Jurkat, Clone E6-1 (cell line): ENCODE measurements at regions not wholly inside any gene's neighbourhood (a gene's known extent, or its start where the extent isn't known, plus 50 kb on each side); places are given as distances from the start of the nearest gene placed in this dataset.
"Not testable (repeated sequence)": the region's sequence is repeated elsewhere in the genome, so short reads cannot be mapped to it uniquely, and the experiment has no call there.

Source experiments
- DNase-seq: peaks from one replicate; pipeline ENCODE4 v3.0.0-alpha.2; 2011; ENCODE audit warnings: low read depth, low spot score
- H3K4me3 ChIP-seq: 2 replicates; pipeline ENCODE4 v1.5.1; 2011; ENCODE audit warnings: mild to moderate bottlenecking, low read length, control low read depth, moderate library complexity

DNA sequence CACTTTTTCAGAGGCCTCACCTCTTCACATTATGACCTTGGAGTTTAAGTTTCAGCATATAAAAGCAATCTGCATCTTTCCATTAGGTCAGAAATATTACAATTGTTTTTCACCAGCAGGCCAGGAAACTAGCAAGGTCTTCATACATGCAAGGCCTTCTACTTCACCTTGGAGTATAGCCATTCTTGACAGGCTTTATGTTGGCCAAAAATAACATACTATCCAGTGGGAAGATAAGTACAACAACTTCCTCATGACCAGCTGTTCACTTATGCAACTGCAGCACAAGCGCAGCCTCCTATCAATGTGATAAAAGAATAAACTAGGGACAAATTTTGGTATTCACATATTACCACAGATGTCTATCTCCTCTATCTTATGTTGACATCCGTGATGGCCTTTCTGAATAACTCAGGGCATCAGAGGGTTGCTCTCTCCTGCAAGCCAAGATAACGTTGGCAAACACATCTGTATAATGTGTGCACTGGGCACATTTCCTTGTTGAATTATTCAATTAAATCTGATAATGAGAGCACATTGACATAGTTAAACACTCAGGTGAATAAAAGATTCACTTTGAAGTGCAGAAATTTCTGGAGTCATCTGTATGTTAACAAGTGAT, 239.8 kb downstream of the FZD1 start:
- H3K4me3 ChIP-seq: no peak overlapping the region
- DNase-seq: no peak

DNA sequence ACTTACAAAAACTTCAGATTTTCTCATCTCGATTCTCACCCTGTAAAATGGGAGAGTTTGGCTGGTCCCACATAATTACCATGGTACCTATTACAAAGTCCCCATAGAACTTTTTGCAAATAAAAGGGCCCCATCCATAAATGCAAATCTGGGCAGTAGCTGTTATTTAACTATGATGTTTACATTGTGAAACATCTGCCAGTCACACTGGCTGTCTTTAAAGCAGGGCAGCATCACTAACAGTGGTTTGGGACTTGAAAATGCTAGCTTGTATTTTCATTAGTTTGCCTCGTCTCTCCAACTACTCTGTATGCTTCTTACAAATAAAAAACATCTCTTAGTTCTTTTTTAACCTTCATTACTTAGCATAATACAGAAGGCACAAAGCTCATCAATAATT, 240.7 kb downstream of the FZD1 start:
- H3K4me3 ChIP-seq: no peak overlapping the region
- no peak for DNase-seq

DNA sequence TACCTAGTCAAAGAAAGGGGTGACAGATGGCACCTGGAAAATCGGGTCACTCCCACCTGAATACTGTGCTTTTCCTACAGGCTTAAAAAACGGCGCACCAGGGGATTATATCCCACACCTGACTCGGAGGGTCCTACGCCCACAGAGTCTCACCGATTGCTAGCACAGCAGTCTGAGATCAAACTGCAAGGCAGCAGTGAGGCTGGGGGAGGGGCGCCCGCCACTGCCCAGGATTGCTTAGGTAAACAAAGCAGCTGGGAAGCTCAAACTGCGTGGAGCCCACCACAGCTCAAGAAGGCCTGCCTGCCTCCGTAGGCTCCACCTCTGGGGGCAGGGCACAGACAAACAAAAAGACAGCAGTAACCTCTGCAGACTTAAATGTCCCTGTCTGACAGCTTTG, 242.7 kb downstream of the FZD1 start:
- not testable (repeated sequence) for DNase-seq

DNA sequence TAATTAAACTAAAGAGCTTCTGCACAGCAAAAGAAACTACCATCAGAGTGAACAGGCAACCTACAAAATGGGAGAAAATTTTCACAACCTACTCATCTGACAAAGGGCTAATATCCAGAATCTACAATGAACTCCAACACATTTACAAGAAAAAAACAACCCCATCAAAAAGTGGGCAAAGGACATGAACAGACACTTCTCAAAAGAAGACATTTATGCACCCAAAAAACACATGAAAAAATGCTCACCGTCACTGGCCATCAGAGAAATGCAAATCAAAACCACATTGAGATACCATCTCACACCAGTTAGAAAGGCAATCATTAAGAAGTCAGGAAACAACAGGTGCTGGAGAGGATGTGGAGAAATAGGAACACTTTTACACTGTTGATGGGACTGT, 247.6 kb downstream of the FZD1 start:
- DNase-seq, H3K4me3 ChIP-seq: not testable (repeated sequence)

More for the DNA sequence above, 242.7 kb downstream of the FZD1 start:
- not testable (repeated sequence) for H3K4me3 ChIP-seq

DNA sequence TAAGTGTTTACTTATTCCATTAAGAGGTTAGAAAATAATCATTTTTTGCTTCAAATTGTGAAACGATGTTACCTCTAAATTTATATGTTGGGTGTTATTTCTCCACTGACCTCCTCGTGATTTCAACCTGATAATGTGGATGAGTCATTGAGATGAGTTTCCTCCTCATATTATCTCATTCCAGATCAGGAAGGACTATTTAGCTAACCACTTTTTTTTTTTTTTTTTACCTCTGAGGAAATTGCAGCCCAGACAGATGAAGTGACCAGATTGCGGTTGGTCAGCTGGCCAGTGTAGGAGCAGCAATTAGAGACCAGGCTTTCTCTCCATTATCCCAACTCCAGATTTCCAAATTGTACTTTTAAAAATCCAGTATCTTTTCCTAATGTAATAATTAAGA, 248.7 kb downstream of the FZD1 start:
- DNase-seq: no peak

DNA sequence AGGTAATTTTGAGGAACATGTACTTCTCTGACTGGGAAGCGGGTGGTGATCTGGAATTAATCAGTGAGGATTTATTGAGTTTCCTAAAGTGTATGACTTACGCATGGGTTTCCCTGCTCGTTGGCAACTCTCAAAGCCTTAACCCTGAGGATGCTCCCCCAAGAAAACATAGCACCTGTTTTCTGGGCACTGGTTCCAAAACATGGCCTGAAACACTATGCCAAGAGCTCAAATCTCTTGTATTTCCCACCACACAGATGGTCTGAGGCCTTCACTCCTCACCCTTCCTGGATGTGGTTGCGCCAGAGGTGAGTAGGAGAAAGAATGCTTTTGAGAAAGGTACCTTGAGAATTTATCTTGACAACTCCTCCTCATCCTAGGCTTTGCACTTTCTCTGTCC, 250.4 kb downstream of the FZD1 start:
- no peak overlapping the region for H3K4me3 ChIP-seq
- DNase-seq: no peak

More for the DNA sequence above, 248.7 kb downstream of the FZD1 start:
- H3K4me3 ChIP-seq: no peak overlapping the region

DNA sequence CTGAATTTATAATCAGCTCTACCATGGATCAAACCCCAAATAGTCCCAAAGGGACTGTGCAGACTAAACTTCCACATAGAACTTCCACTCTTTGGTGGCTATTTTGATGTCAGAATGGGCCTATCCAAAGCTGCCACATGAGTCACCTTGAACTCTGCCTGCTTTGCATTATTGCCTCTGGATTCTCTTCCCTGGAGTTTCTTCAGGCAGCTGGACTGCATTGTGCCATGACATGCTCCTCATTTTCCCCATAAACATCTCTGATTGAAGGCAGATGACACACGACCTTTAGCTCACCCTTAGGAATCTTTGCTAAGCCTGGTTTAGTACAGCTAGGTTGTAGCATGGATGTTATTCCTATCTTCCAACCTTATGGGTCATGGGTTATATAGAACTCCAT, 251.7 kb downstream of the FZD1 start:
- no peak overlapping the region for H3K4me3 ChIP-seq
- DNase-seq: no peak

DNA sequence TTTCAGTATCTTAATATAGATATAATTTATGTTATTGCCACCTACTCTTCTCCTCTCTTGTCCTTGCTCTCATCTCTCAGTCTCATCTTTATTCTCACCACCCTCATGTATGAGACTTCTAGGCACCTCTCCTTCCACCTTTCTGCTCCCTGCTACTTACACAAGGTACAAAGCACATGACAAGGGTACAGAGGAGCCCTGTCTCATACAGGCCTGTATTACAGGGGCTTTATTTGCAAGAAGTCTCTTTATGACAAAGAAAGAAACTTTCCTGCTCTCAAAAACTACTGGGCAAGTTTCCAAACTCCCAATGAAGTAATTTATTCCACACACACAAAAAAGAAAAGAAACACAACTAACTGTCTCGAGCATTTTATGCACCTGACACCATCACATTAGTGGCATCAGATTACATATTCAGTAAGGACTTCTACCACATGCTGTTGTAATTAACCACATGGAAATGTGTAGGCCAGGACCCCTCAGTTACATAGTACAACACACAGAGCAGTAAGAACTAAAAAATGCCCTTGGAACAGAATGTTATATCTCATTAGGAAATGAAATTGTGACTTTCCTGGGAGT, 253.1 kb downstream of the FZD1 start:
- no peak overlapping the region for H3K4me3 ChIP-seq
- no peak for DNase-seq

DNA sequence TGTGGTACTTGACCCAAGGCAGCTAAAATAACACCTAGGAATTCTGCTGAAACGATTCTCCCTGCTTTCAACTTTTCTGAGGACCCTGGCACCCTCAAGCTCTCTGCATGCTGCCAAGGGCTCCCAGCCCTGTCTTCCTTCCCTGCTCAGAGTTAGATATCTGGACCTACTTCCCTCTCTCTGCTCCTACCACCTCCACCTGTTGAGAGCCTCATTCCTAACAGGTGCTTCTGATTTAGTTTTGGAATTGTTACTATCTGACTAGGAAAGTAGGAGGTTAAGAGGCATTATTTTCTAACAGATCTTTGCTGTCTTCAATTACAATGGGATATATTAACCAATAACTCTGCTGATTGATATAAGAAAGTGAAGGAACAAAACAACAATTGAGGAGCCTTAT, 253.8 kb downstream of the FZD1 start:
- DNase-seq: no peak
- H3K4me3 ChIP-seq: no peak overlapping the region

DNA sequence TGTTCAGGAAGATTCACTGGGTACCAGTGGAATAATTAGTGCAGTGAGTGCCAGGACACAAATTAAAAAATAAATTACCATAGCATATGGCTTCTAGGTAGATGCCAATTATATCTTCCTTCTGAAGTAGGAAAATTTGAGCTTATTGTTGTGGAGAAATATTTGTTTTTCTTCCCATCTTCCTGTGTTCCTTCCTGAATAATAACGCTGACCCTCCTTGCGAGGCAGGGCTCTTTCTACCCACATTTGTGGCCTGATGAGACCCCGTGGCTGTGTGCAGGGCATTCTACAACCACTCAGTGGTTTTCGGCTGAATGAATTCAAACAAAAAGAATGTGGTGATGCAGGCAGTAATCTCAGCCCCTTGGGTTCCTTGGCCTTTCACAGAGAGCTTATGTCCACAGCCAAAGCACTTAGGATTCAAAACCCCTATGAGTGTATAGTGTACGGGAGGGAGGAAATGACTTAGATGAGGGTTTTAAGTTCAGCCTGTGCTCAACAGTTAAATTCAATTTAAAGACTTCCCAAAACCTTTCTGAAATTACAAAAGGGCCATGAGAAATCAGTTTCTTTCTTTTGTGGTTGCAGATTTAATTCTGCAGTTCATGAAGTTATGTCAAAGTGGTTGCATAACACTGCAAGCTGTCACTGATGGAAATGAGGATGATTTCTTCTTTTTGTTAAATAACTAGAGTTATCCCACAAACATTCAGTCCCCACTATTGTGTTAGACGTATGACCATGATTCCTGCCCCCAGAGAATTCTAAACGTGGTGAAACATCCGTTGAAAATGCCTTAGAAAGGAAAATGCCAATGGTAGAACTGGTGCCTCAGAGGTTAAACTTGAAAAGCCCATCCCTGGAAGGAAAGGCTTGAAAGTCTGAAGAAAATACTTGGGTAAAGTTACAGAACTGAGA, 255.3 kb downstream of the FZD1 start:
- H3K4me3 ChIP-seq: no peak overlapping the region
- no peak for DNase-seq

DNA sequence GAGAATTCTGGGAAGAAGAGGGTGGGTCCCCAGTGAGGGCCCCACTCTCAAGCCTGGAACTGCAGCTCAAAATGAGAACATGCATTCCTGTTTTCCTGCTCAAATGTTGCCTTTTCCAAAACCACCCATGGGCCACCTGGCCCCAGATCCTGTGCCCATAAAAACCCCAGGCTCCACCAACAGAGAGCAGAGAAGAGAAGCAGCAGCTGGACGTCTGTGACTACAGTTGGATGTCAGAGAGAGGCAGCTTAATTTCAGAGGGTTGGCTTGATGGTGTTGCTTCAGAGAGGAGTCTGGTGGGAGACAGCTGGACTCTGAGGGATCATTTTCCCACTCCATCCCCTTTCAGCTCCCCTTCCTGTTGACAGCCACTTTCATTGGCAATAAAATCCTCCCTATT, 256.4 kb downstream of the FZD1 start:
- no peak for DNase-seq
- H3K4me3 ChIP-seq: no peak overlapping the region

DNA sequence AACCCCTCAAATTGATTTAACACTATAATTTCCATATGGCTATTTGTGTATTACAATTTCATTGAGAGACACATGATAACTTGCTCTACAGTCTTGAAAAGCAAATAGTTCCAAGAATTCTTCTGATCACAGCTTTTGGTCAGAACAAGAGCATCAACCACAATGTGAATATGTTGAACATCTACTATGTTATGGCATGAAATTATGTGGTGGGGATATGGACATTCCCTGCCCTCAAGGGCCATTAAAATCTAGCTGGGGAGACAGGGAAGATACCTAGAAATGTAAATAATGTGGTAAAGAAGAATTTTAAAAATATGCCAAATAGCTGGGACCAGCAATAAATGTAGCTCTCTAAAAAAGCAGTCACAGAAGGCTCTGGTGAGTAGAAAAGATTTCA, 262.2 kb downstream of the FZD1 start:
- H3K4me3 ChIP-seq: no peak overlapping the region

DNA sequence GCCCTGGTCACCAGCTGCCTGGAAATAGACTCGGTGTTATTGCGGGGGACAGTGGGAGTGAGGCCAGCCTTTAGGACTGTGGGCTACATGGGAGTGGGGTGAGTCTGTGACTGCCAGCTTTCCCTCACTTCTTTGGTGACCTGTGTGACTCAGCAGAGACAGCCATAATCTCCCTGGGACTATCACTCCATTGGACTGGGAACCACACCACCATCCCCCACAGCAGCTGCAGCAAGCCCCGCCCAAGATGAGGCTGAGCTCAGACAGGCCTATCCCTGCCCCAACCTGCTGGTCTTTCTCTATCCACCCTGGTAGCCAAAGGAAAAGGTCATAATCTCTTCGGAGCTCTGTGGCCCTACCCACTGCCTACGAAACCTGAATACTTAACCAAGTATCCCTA, 263.2 kb downstream of the FZD1 start:
- H3K4me3 ChIP-seq: no peak overlapping the region
- no peak for DNase-seq

More for the DNA sequence above, 262.2 kb downstream of the FZD1 start:
- no peak for DNase-seq

DNA sequence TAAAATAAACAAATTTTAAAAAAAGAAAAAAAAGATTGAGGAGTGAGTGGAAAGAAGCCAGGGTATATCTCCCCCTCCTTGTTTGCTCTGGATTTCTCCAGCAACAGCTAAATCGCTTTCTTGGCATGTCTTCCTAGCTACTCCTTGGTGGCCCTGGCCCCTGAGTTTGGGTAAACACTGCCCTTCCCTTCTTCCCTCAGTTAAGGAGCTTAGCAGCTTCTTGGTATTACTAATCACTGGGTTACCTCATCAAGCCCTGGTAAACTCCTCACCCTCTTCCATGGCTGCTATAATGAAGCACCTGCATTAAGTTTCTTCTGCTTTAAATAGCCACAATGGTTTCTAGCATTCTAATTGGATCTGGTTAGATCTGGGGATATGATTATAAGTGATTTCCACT, 269.8 kb downstream of the FZD1 start:
- DNase-seq: no peak
- no peak overlapping the region for H3K4me3 ChIP-seq

DNA sequence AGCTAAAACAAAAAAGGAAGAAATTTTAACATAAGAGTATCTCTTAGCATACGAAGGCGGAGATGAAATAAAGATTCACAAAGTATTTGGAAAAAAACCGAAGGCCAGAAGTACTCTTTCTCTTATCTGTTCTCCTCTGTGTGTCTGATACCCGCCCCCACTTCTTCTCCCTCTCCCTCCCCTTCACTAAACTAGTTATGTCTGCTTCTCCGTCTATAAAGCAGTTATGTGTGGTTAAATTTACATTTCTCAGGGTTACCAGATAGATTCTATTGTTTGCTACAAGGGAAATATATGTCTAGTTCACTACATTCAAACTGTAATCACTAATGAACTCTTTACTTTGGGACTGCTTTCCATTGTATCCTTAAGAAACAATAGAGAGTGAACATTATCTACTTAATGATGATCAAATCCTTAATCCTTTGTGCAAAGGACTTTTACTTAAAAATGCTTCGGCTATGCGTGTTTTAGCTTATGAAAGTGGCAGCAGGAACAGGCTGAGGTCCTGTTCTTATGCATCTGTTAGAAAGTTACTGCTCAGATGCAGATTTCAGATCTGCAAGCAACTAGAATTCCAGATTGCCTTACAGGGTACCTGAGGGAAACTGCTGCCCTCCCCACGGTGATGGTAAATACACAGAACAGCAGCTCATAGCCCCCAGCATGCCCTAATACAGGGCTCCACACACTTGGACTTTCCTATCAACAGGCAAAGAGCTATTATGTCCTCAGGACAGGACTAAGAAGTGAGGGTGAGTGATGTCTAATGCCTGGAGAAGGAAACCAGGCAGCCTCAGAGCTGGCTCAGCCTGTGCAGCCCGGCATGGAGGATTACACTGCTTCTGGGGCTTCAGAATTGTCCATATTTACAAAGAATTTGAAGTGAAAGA, 273.3 kb downstream of the FZD1 start:
- DNase-seq: no peak
- H3K4me3 ChIP-seq: no peak overlapping the region

DNA sequence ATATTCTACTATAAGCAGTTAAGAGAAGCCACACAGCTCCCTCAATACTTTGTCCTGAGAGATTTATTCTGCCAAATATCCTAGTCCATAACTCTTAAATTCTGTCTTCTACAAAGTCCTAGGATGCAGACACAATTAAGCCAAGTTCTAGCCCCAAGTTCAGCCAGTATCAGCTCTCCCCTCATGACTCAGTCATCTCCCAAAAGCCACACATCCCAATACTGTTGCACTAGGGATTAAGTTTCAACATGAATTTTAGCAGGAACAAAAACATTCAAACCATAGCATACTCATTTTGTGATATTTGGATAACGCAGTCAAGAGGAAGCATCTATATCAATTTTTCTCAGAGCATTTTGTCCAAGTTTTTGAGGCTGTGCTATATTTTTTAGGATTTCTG, 277.4 kb downstream of the FZD1 start:
- DNase-seq: no peak
- no peak overlapping the region for H3K4me3 ChIP-seq

DNA sequence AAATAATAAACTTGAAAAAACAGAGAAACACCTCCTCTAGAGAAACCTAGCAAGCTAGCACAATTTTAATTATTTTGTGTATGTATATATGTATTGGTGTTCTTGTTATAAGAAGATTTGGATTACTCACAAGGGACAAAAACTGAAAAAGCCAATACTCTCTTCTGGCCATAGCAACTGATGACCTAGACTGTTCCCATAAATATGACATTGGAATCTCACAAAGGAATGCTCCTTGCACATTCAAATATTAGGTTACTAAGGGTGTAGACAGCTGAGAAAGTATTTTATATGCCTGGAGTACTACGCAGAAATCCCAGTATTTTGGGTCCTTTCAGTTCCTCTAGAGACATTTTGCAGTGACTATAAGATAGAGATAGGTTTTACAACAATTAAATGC, 279.4 kb downstream of the FZD1 start:
- H3K4me3 ChIP-seq: no peak overlapping the region
- DNase-seq: no peak

DNA sequence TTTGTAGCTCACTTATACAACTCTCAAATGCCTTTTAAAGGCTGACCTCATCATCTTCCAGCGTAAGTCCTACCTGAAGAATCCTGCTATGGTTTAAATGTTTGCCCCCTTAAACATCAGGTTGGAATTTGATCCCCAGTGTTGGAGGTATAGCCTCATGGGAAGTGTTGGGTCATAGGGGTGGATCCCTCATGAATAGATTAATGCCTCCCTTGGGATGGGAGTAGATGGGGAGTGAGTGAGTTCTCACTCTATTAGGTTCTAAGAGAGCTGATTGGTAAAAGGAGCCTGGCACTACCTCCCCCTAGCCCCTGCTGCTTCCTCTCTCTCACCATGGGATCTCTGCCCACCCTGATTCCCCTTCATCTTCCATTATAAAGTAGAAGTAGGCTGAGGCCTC, 285.6 kb downstream of the FZD1 start:
- DNase-seq: no peak
- no peak overlapping the region for H3K4me3 ChIP-seq

DNA sequence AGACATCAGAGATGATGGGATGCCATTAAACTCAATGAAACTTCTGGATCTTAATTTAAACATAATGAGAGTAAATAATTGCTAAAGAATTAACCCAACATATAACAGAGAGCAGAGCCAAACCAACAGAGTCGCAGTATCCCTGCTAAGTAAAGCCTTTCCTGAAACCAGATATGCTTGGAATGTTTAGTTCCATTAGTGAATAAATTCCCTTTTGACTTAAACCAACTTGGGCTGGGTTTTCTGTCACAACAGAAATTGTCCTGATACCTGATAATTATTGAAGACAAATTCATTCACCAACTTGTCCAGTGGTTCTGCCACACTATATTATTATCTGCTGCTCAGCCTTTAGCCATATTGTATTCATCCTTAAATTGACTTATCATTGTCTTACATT, 286.7 kb downstream of the FZD1 start:
- no peak for DNase-seq
- no peak overlapping the region for H3K4me3 ChIP-seq
